A673 (cell line): ENCODE measurements at regions not wholly inside any gene's neighbourhood (a gene's known extent, or its start where the extent isn't known, plus 50 kb on each side); places are given as distances from the start of the nearest gene placed in this dataset.

Source experiments
- BruUV-seq: library from RNA; stranded (reverse); fragments of 400-500 nt; replicated peaks from 2 replicates; lab custom pipeline; 2021; lab: Mats Ljungman, UMichigan
- CTCF ChIA-PET: fragments of 300-600 bp; sonication (Branson Sonifier 250); formaldehyde crosslinking; loops from one replicate; lab custom pipeline; 2022; ENCODE audit warnings: antibody characterized with exemption; lab: Charles Lee
- POLR2A ChIA-PET: fragments of 300-600 bp; sonication (Branson Sonifier 250); formaldehyde crosslinking; loops from one replicate; lab custom pipeline; 2022; ENCODE audit warnings: antibody characterized with exemption; ENCODE audit not compliant: low non-redundant PET; lab: Charles Lee
- DNase-seq: peaks from one replicate; pipeline ENCODE4 v3.0.0-alpha.2; 2015; ENCODE audit warnings: low spot score
- H3K27ac ChIP-seq: fragments of 200-600 bp; sonication (generic); 2 replicates; pipeline ENCODE4 v1.5.1; 2016; ENCODE audit warnings: mixed run types, low read depth, mild to moderate bottlenecking, mixed read lengths, antibody characterized with exemption, low read length; ENCODE audit not compliant: poor library complexity, severe bottlenecking
- H3K27me3 ChIP-seq: fragments of 200-600 bp; sonication (generic); replicated peaks from 2 replicates; pipeline ENCODE4 v1.6.1; 2017; ENCODE audit warnings: mixed run types, low read depth, mild to moderate bottlenecking, mixed read lengths, antibody characterized with exemption, low read length; ENCODE audit not compliant: insufficient read depth, poor library complexity
- H3K36me3 ChIP-seq: fragments of 200-600 bp; sonication (generic); 2 replicates; pipeline ENCODE4 v1.6.1; 2016; ENCODE audit warnings: mixed run types, mild to moderate bottlenecking, mixed read lengths, antibody characterized with exemption, low read length; ENCODE audit not compliant: insufficient read depth, poor library complexity, severe bottlenecking
- H3K4me1 ChIP-seq: fragments of 200-600 bp; sonication (generic); 2 replicates; pipeline ENCODE4 v1.6.1; 2017; ENCODE audit warnings: mixed run types, mild to moderate bottlenecking, mixed read lengths, antibody characterized with exemption, low read length; ENCODE audit not compliant: insufficient read depth, poor library complexity, severe bottlenecking
- H3K4me3 ChIP-seq: fragments of 200-600 bp; sonication (generic); 2 replicates; pipeline ENCODE4 v1.5.1; 2016; ENCODE audit warnings: low read depth, mixed run types, mild to moderate bottlenecking, mixed read lengths, low read length; ENCODE audit not compliant: poor library complexity, severe bottlenecking
- H3K9me3 ChIP-seq: fragments of 200-600 bp; sonication (generic); 2 replicates; pipeline ENCODE4 v1.6.1; 2016; ENCODE audit warnings: mixed run types, low read depth, mild to moderate bottlenecking, mixed read lengths, antibody characterized with exemption, low read length; ENCODE audit not compliant: poor library complexity, severe bottlenecking
- EZH2 ChIP-seq: fragments of 200-600 bp; sonication (generic); IDR thresholded peaks from 2 replicates; pipeline ENCODE4 v1.6.1; 2017; ENCODE audit warnings: borderline replicate concordance, low read depth, mild to moderate bottlenecking, mixed read lengths, antibody characterized with exemption, low read length; ENCODE audit not compliant: poor library complexity, severe bottlenecking
- intact Hi-C: fragments of 100-400 bp; cut with micrococcal nuclease; formaldehyde crosslinking; loops from one replicate; pipeline ENCODE4 v1.10.0; 2022; ENCODE audit not compliant: unreplicated experiment
- TF ChIP-seq, protein P1 (sequence below): fragments of 300-800, 200-600 bp; sonication (generic); conservative IDR thresholded peaks from 2 replicates; pipeline ENCODE4 v1.5.1; 2017; ENCODE audit warnings: low read depth, mild to moderate bottlenecking, antibody characterized with exemption, low read length, moderate library complexity, mixed read lengths

- CTCF ChIA-PET, result no interaction called here
- no peaks in the 10 kb centered on the region for H3K9me3 ChIP-seq
- TF ChIP-seq, protein P1, sequence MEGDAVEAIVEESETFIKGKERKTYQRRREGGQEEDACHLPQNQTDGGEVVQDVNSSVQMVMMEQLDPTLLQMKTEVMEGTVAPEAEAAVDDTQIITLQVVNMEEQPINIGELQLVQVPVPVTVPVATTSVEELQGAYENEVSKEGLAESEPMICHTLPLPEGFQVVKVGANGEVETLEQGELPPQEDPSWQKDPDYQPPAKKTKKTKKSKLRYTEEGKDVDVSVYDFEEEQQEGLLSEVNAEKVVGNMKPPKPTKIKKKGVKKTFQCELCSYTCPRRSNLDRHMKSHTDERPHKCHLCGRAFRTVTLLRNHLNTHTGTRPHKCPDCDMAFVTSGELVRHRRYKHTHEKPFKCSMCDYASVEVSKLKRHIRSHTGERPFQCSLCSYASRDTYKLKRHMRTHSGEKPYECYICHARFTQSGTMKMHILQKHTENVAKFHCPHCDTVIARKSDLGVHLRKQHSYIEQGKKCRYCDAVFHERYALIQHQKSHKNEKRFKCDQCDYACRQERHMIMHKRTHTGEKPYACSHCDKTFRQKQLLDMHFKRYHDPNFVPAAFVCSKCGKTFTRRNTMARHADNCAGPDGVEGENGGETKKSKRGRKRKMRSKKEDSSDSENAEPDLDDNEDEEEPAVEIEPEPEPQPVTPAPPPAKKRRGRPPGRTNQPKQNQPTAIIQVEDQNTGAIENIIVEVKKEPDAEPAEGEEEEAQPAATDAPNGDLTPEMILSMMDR, result no peak
- TF ChIP-seq EZH2, result no peak
- H3K36me3 ChIP-seq, result no peaks in the 10 kb centered on the region
- H3K27me3 ChIP-seq, result no peaks in the 10 kb centered on the region
- POLR2A ChIA-PET, result no interaction called here
- DNase-seq, result no peak
- BruUV-seq, result no TSS peak
- no peak overlapping the region for H3K4me3 ChIP-seq
- intact Hi-C loops, result no loop called here
- H3K27ac ChIP-seq, result no peak overlapping the region
- peaks cover 23% of the 10 kb centered on the region for H3K4me1 ChIP-seq
Observed at GRCh38 chr4:125387770-125388169, 73.0 kb downstream of the FAT4 start.

DNA sequence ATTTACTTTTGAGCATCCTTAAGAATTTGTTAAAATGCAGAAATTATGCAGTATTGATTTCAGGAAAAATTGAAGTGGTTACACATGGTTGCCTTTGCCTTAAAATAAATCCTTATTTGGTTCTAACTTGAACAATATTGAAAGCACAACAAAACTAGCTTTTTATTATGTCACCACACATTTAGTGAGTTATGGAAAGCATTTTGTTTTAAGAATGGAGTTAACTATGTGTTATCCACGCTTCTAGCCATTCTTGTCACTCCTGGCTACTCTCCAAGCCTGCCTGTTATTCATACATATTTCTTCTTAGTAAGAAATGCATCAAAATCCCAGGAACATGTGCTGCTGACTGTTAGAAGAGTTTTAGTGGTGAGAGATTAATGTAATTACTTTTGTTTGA is 73.9 kb downstream of the FAT4 start:
- POLR2A ChIA-PET, result no interaction called here
- no peaks in the 10 kb centered on the region for H3K36me3 ChIP-seq
- H3K27ac ChIP-seq, result peak overlapping the region; percentile 40
- H3K4me3 ChIP-seq, result no peak overlapping the region
- TF ChIP-seq, protein P1, result no peak
- no peak for TF ChIP-seq EZH2
- CTCF ChIA-PET, result no interaction called here
- intact Hi-C loops, result no loop called here
- no peaks in the 10 kb centered on the region for H3K27me3 ChIP-seq
- no TSS peak for BruUV-seq
- DNase-seq, result peak; percentile 30
- no peaks in the 10 kb centered on the region for H3K9me3 ChIP-seq
- H3K4me1 ChIP-seq, result peaks cover 28% of the 10 kb centered on the region

- Histone ChIP-seq H3K27ac (peak overlapping the region; percentile 3), H3K4me1 (peaks cover 28% of the 10 kb centered on the region), H3K9me3 (no peaks in the 10 kb centered on the region), H3K27me3 (no peaks in the 10 kb centered on the region), H3K36me3 (no peaks in the 10 kb centered on the region), H3K4me3 (no peak overlapping the region)
- no TSS peak for BruUV-seq
- no peak for TF ChIP-seq EZH2
- TF ChIP-seq, protein P1, result no peak
- intact Hi-C loops, result no loop called here
- peak; percentile 59 for DNase-seq
- ChIA-PET POLR2A (no interaction called here), CTCF (no interaction called here)
Observed at GRCh38 chr4:125389713-125390112, 75.0 kb downstream of the FAT4 start.
